ENCODE measurements at regions not wholly inside any gene's neighbourhood (a gene's known extent, or its start where the extent isn't known, plus 50 kb on each side); places are given as distances from the start of the nearest gene placed in this dataset.

- ATAC-seq (no peak), DNase-seq (no peak)
- TF ChIP-seq CTCF (IDR thresholded peaks at IDR 0.05) = no peak
- Histone ChIP-seq H3K27ac (no peak overlapping the region), H3K36me3 (no peaks in the 10 kb centered on the region), H3K27me3 (ENCODE audit: low read depth) (no peaks in the 10 kb centered on the region), H3K9me3 (no peaks in the 10 kb centered on the region), H3K4me1 (no peaks in the 10 kb centered on the region), H3K4me3 (no peak overlapping the region)
- intact Hi-C loops (cut with DNase I) = no loop called here
Measured at GRCh38 chr20:52621401-52621800, 350.8 kb upstream of the TSHZ2 start.

- H3K27me3 ChIP-seq (ENCODE audit: low read depth) = no peaks in the 10 kb centered on the region
- no peak overlapping the region for H3K27ac ChIP-seq
- H3K4me1 ChIP-seq = no peaks in the 10 kb centered on the region
- no peak for DNase-seq
- H3K36me3 ChIP-seq = no peaks in the 10 kb centered on the region
- no peak for TF ChIP-seq CTCF (IDR thresholded peaks at IDR 0.05)
- intact Hi-C loops (cut with DNase I) = no loop called here
- H3K9me3 ChIP-seq = no peaks in the 10 kb centered on the region
- no peak overlapping the region for H3K4me3 ChIP-seq
- no peak for ATAC-seq
Measured at GRCh38 chr20:52619671-52620070, 352.5 kb upstream of the TSHZ2 start.

- no peak for DNase-seq
- intact Hi-C loops (cut with DNase I) = no loop called here
- no peak for ATAC-seq
- H3K4me3 ChIP-seq = no peak overlapping the region
- no peak overlapping the region for H3K27ac ChIP-seq
- no peaks in the 10 kb centered on the region for H3K36me3 ChIP-seq
- no peak for TF ChIP-seq CTCF (IDR thresholded peaks at IDR 0.05)
- H3K4me1 ChIP-seq = no peaks in the 10 kb centered on the region
- no peaks in the 10 kb centered on the region for H3K9me3 ChIP-seq
- no peaks in the 10 kb centered on the region for H3K27me3 ChIP-seq (ENCODE audit: low read depth)
Measured at GRCh38 chr20:52619101-52619500, 353.1 kb upstream of the TSHZ2 start.

- intact Hi-C loops (cut with DNase I) = no loop called here
- Histone ChIP-seq H3K4me1 (no peaks in the 10 kb centered on the region), H3K27me3 (ENCODE audit: low read depth) (no peaks in the 10 kb centered on the region), H3K9me3 (no peaks in the 10 kb centered on the region), H3K36me3 (no peaks in the 10 kb centered on the region), H3K4me3 (no peak overlapping the region), H3K27ac (no peak overlapping the region)
- ATAC-seq = no peak
- TF ChIP-seq CTCF (IDR thresholded peaks at IDR 0.05) = no peak
- DNase-seq = no peak
Measured at GRCh38 chr20:52616629-52617028, 355.5 kb upstream of the TSHZ2 start.

GRCh38 chr20:52614051-52614863 lies 357.9 kb upstream of the TSHZ2 start:
- H3K27ac ChIP-seq = no peak overlapping the region
- no peak for TF ChIP-seq CTCF (IDR thresholded peaks at IDR 0.05)
- no peak overlapping the region for H3K4me3 ChIP-seq
- H3K27me3 ChIP-seq (ENCODE audit: low read depth) = no peaks in the 10 kb centered on the region
- no peaks in the 10 kb centered on the region for H3K9me3 ChIP-seq
- DNase-seq = no peak
- intact Hi-C loops (cut with DNase I) = no loop called here
- H3K4me1 ChIP-seq = no peaks in the 10 kb centered on the region
- no peaks in the 10 kb centered on the region for H3K36me3 ChIP-seq
- no peak for ATAC-seq

All from lower lobe of right lung (tissue), 2 donors.